22Rv1 (cell line): ENCODE measurements at regions not wholly inside any gene's neighbourhood (a gene's known extent, or its start where the extent isn't known, plus 50 kb on each side); places are given as distances from the start of the nearest gene placed in this dataset.

Experiments
- H3K27ac ChIP-seq: fragments of 450-650 bp; 2 replicates; pipeline ENCODE4 v1.5.1; 2017
- CTCF ChIP-seq: fragments of 450-650 bp; IDR thresholded peaks from 2 replicates; pipeline ENCODE4 v1.5.1; 2017; ENCODE audit warnings: mild to moderate bottlenecking
- ZFX ChIP-seq: fragments of 450-650 bp; IDR thresholded peaks from 2 replicates; pipeline ENCODE4 v1.6.1; 2017; ENCODE audit warnings: antibody characterized with exemption, borderline replicate concordance

- H3K27ac ChIP-seq: no peak overlapping the region
- TF ChIP-seq ZFX: no peak
- no peak for TF ChIP-seq CTCF
Measured at GRCh38 chr2:120502357-120502756, 156.4 kb downstream of the INHBB start.

GRCh38 chr2:120502761-120503160 lies 156.8 kb downstream of the INHBB start:
- TF ChIP-seq CTCF (no peak), ZFX (no peak)

GRCh38 chr2:120503206-120503792 lies 157.4 kb downstream of the INHBB start:
- no peak overlapping the region for H3K27ac ChIP-seq
- no peak for TF ChIP-seq CTCF
- no peak for TF ChIP-seq ZFX

More at GRCh38 chr2:120502761-120503160, 156.8 kb downstream of the INHBB start:
- H3K27ac ChIP-seq: no peak overlapping the region

DNA sequence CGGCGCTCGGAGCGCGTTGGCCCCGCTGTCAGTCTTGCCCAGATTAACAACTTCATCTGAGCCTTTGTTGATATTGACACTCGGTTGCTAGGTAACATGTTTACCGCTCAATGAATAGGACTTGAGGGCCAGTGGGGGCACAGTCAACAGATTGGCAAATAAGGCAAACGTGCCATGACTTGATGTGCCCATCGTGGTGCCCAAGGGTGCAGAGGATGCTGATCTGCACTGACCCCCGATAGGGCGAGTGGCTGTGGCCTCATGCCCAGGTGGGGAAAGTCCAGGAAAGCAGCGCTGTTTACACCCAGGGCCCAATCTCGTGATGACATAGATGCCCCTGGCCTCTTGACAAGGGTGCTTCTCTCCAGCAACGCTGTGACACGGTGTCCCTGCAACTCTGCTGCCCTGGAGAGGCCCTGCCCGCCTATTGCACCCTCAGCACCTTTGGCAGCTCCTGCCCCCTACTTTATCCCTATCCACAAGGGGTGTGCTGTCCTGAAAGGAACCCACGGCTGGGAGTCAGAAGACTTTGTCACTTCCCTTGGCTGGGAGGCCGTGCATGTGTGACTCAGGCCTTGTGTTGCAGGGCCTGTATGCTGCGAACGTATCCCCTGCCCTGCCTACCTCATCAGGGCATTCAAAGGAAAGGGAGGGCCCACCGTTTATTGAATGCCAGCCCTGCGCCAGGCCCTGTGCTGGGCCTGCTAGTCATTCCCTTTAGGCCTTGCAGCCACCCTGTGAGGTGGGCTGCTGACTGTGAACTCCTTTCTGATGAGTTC lies 158.0 kb downstream of the INHBB start:
- TF ChIP-seq ZFX: no peak
- TF ChIP-seq CTCF: no peak

DNA sequence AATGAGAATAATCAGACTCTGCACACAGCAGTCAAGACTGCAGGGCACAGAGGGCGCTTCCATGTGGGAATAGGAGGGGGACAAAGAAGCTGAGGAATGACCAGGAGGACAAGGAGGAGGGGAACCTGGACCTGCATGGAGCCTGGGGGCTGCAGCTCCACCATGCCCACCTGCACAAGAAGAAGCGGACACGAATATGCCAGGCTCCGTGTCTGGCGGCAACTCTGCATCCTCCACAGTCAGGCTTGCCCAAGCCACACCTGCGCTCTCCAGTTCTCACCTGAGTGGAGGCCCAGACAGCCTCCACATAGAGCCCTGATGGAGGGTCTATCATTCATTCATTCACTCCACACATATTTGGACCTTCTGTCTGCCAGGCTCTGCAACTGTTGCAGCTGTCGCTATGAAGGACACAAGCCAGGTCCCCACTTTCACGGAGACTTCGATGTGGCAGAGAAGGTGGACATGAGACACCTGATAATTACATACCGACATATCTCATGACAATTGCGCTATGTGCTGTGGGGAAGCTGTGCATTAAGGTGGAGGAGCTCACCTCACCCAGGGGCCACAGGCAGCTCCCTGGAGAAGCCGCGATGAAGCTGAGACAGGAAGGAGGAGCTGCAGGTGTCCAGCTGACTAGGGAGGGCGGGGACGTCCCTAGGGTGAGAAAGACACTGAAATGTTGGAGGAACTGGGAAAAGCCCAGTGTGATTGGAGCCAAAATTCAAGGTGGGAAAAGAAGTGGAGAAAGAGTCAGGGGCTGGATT lies 159.2 kb downstream of the INHBB start:
- TF ChIP-seq CTCF (no peak), ZFX (no peak)
- H3K27ac ChIP-seq: no peak overlapping the region

More for the DNA sequence above, 158.0 kb downstream of the INHBB start:
- no peak overlapping the region for H3K27ac ChIP-seq

- TF ChIP-seq ZFX (no peak), CTCF (no peak)
- no peak overlapping the region for H3K27ac ChIP-seq
Measured at GRCh38 chr2:120508567-120509041, 162.7 kb downstream of the INHBB start.
